ENCODE measurements at regions not wholly inside any gene's neighbourhood (a gene's known extent, or its start where the extent isn't known, plus 50 kb on each side); places are given as distances from the start of the nearest gene placed in this dataset.

DNA sequence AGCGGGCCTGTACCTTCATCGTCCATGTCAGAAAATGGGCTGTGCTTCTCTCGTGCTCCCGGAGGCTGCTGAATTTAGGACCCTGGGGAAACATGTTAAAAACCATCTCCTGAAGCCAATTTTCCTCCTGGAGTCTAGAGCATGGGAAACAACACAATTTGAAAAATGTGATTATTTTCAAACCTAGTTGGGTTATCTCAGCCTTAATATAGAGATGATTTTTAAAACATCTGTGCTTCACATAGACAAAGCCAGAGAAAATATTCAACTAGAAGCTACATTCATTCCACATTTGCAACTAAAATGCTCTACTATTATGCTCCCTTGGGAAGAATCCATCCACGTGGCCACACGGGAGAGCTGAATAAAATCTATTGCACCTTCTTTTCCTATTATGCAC is 225.9 kb upstream of the TMEM72 start:
- DNase-seq (ENCODE audit: low read depth): no peak

DNA sequence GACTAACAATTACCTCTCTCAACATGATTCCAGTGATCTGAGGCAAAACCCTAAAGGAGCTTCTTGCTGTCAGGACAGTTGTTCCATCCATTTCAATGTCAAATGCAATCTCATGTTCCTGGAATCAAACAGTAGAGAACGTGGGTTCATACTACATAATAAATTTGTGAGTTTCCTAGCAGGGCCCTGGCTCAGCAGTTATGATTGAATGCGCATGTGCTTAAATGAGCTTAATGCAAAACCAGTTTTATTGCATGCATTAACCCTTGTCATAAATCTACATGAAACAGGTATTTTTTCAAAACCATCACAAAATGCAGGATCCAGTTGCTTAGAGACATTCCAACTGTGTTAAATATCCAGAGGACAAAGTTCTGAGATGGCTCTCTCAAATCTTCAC is 225.4 kb upstream of the TMEM72 start:
- DNase-seq (ENCODE audit: low read depth): no peak

DNA sequence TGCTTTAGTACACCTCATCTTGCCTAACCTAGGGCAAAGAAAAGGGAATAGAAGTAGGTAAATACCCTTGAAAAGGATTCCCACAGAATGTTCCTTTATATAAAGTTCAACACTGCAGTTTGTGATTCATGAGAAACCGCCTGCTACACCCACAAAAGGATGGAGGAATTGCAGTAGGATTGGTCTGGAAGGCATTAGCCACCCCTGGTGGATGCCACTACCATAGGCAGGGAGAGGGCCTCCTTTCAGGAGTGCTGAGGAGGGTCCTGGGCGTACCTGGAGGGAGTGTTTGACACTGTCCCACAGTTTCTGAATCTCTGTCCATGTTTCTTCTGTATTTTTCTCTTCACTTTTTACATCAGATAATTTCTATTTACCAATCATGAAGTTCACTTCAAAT is 221.8 kb upstream of the TMEM72 start:
- DNase-seq (ENCODE audit: low read depth): no peak

DNA sequence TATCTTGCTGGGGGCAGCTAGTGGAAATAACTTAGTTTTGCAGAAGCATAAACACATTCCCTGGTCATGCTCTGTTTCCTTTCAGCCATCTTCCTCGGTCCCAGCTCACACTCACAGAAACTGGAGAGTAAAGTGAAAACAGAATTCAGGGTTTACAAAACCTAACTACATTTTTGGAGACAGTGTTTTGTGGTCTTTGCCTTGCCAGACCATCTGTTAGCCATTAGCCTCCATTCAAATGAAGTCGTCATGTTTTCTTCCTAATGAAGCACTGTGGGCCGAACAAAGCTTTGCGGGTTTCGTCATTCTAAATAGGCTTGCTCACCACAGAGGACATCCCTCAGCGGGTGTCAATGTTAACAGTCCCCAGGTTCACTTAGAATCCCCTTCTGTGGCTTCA is 214.6 kb upstream of the TMEM72 start:
- no peak for DNase-seq (ENCODE audit: low read depth)

DNA sequence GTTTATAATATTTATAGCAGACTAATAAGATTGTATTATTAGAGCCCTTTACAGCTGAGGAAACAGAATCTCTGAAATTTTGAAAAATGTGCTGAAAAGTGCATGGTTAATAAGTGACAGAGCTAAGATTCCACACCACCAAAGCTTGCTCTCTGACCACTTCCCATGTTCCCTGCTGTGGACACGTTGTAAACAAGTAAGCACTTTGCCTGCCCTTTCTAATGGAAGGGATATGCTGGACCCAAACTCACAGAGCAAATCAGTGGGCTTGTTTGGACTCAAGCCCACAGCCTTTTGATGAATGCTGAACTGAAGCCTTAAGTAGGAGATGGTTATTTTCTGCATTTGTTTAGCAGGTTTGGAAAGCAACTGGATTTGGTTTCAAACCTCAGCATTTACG is 214.0 kb upstream of the TMEM72 start:
- DNase-seq (ENCODE audit: low read depth): no peak

DNA sequence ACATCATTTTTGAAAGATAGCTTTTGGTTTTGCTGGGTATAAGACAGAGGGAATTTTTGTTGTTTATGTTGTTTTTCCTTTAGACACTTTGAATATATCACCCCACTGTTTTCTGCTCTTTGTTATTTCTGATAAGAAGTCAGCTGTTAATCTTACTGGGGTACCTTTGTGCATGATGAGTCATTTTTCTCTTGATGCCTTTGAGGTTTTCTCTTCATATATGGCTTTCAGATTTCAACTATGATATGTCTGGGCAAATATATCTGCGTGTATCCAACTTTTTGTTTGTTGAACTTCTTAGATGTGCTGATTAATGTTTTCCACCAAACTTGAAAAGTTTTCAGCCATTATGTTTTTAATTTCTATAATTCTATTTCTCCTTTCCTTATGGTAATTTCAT is 208.6 kb upstream of the TMEM72 start:
- no peak for DNase-seq (ENCODE audit: low read depth)

DNA sequence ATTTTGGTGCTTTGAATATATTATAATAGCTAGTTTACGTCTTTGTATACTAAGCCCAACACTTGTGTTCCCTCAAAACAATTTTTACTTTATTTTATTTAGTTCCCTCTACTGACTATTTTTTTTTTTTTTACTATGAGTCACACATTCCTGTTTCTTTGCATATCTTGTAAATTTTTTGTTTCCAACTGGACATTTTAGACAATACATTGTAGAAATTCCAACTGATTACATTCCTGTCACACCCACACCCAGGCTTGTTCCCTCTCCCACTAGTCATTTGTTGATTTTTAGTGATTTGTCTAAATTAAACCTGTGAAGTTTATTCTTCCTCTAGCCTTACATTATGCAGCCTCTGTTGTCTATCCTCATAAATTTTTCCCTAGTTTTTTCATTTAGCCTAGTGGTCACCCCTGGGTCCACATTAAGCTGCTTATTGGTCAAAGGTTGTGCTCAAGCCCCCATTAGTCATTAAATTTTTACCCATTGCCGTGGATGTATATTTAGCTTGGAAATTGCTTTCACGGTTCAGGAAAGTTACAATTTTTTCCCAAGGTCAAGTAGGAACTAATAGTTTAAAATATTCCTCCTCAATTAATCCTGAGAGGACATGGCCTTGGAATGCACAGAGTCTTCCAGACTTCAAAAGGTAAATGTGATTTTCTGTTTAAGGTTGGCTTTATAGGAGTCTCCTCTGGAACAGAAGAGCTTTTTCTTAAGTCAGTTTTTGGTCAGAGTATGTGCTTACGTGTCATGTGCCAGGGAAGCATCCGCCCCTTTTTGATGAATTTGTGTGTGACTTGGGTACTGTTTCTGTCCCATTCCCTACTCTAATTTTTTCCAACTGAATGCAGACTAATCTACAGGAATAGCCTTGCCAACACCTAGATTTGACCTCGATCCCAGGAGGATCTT is 207.6 kb upstream of the TMEM72 start:
- no peak for DNase-seq (ENCODE audit: low read depth)

DNA sequence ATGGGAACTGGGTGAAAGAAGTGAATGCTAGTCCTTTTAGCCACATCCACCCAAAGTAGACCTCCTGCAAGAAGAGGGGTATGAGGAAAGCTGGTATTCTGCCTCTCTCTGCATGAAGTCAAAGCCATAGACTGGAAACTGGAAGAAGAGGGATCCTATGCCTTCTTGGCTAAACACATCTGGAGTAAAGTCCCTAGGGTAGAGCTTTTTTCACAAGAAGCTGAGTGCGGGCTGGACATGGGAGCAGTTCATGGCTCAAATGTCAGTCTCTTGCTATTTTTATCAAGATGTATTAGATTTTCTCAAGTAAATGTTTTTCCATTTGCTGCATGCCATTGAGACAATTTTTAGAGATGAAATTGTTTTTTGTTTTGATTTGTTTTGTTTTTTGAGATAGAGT is 206.5 kb upstream of the TMEM72 start:
- no peak for DNase-seq (ENCODE audit: low read depth)

DNA sequence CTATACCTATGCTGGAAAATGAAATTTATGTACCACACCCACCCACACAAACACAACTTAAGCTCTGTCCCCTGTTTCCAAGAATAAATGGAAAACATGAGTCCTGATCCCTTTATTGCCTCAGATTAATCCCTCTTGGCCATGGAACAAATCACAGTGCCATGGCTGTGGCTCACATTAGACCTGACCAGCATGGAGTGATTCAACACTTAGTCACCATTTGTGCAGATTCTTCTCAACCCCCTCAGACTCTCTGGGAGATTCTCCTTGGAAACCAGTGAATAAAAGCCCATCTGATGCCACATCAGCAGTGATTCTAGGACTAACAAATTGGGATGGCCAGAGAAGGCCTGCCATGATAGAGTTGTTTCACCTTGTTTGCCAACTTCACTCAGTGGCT is 204.4 kb upstream of the TMEM72 start:
- DNase-seq (ENCODE audit: low read depth): no peak

DNA sequence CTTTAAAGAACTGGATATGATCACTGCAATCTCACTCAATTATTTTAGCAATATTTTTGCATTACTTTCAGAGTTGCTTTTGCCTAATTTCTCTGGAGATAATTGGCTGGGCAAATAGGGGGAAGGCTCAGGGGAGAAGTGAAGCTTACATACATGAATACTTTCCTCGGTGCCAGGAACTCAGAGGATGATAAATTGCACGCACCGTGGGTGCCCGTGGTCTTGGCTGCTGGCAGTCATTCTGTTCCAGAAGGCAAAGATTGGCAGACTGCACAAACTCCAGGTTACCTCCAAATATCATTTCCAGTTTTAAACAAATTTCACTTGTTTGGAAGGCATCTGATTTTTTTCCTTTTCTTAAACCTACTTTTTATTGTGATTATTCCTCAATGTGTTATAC is 197.8 kb upstream of the TMEM72 start:
- no peak for DNase-seq (ENCODE audit: low read depth)

DNA sequence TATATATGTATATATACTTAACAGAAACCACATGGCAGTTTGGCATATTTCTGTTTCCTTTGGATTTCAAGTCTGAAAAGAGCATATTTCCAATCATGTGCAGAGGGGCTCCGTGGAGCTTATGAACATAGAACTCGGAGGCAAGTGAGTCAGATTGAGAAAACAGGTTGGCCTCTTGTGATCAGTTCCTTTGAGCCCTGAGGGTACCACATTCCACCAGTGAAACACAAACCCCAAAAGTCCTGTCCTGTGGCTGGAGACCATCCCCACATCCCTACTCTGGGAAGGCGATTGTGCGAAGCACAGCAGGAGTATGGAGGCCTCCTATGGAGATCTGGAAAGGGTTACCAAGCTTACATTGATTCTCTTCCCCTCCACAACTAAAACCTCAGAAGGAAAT is 196.7 kb upstream of the TMEM72 start:
- no peak for DNase-seq (ENCODE audit: low read depth)

DNA sequence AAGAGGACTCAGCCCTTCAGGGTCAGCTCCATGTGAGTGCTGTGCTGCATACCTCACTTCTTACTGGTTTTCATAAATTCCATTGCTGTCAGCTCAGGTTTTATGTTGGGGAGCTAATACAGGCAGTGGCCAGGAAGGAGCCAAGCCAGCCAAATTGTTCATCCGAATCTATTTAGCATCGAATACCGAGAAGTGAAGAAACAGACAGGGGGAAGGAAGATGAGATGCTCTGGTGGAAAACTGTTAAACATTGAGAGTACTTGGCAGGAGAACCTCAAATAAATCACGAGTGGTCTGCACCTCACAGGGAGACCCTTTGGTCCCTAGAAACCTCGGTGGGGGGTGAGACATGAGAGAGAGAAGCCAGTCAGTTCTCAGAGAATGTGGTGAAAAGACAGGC is 196.0 kb upstream of the TMEM72 start:
- no peak for DNase-seq (ENCODE audit: low read depth)

DNA sequence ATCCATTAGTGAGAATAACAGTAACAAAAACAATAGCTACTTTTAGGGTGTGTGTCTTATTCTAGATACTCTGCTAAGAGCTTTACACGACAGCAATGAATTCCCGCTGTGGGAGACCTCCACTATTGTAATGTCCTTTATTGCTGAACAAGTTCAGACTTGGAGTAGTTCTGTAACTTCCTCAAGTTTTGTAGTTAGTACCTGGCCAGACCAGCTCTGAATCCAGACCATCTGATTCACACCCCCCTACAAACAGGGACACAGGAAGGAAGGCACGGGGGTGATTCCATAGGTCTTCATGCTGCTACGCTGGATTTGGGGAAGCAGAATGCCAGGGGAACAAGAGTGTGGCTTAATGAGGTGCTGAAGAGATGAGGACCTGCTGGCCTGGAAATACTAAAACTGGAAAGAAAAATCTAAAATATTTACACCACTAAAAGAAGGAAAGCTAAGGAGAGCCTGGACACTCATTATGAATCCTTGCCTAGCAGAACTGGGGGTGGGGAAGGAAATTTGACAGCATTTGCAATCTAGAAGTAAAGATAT is 194.6 kb upstream of the TMEM72 start:
- no peak for DNase-seq (ENCODE audit: low read depth)

DNA sequence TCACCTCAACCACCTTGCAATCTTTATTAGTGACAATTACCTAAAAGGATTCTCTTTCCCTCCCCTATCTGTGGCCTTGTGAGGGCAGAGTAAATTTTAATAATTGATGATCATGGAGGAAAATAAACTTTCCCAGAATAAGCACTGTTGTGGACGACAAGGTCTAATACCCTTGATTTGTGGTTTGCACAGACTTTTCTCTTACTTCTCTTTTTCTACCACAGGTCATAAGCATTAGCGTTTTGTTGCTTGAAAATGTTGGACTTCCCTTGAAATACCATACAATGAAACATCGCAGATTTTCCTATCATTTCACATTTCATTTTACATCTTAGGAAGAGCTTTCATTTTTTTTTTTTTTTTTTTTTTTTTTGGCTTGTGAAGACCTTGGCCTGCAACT is 188.1 kb upstream of the TMEM72 start:
- DNase-seq (ENCODE audit: low read depth): no peak

DNA sequence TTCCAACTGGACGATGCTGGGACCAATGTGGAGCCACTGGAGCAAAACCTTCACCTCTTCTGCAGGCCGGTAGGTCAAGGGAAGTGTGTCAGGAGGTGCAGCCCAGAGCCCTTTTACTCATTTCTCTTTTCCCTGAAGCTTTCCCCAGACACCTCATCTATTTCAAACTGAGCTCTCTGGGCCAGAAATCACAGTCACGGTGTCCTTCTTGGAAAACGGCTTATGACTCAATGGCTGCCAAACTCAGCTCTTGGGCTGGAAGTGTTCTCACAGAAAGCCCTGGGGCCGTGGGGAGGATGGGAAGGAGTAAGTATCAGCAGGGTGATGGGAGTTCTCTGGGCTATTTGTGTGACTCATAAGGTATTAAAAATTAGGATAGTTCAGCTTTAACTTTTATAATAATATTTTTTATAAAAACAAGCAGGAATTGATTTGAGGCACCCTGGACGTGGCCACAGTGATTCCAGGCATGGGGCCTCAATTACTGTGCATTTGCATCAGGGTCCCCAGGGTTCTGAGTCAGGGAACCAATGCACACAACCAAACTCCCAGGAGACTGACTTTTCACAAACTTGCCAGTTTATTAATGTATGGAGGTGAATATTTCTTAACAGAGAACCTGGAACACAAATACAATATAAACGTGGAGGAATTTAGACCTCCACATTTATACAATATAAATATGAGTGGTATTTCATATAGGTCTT is 187.4 kb upstream of the TMEM72 start:
- no peak for DNase-seq (ENCODE audit: low read depth)

DNA sequence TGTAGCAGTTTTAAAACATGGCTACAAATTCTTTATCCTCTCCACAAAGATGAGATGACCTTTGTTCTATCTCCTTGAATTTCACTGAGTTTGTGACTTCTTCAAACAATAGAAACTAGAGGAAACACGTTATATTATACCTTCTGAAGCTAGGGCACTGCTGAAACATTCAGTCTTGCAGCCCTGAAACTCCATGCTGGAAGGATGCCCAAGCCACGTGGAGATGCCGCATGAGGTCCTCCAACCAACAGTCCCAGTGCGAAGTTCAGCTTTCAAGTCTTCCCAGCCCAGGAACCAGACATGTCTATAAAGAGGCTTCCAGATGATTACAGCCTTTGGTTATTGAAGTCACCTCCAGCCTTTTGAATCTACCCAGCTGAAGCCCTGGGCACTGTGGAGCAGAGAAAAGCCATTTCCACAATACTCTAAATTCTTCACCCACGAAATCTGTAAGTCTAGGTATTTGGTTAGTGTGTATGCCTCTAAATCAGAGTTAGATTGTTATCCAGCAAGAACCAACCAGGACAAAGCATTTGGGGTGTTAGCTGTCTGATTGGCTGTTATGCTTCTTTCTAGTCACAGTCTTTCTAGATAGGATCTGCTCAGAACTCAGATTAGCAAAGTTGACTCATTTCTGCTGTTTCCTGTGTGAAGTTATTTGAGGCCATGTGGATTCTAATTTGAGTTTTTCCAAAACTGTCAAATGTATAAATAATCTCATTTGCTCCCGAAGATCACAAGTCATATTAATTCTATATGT is 186.5 kb upstream of the TMEM72 start:
- DNase-seq (ENCODE audit: low read depth): no peak

DNA sequence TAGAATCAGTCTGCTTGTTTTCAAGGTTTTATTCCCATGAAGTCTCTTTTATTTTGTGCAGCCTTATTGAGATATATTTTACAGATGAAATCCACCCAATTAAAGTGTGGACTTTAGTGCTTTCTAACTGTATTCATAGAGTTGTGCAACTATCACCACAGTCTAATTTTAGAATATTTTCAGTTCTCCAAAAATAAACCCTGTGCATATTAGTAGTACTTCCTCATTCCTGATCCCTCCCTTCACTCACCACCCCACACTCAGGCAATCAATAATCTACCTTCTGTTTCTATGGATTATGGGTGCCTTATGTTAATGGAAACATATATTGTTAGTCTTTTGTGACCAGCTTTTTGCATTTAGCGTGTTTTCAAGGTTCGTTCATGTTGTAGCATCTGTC is 185.7 kb upstream of the TMEM72 start:
- DNase-seq (ENCODE audit: low read depth): no peak

DNA sequence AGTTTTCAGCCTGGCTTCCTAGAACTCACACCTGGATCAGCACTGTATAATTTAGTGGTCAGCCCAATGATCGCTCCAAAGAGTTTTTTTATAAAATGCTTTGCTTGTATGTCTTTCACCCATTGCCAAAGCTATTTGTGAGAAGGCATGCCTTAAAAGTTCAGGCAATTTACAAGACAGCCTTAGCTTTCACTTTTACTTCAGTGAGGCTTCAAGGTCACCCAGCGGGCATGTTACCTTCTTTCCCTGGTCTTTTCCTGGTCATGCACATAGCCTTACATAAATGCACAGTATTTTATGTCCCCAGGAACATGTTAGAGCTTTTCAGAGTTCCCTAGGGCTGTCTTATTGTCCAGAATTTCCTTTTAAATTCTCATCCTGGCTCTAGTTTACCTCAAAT is 179.9 kb upstream of the TMEM72 start:
- DNase-seq (ENCODE audit: low read depth): no peak

DNA sequence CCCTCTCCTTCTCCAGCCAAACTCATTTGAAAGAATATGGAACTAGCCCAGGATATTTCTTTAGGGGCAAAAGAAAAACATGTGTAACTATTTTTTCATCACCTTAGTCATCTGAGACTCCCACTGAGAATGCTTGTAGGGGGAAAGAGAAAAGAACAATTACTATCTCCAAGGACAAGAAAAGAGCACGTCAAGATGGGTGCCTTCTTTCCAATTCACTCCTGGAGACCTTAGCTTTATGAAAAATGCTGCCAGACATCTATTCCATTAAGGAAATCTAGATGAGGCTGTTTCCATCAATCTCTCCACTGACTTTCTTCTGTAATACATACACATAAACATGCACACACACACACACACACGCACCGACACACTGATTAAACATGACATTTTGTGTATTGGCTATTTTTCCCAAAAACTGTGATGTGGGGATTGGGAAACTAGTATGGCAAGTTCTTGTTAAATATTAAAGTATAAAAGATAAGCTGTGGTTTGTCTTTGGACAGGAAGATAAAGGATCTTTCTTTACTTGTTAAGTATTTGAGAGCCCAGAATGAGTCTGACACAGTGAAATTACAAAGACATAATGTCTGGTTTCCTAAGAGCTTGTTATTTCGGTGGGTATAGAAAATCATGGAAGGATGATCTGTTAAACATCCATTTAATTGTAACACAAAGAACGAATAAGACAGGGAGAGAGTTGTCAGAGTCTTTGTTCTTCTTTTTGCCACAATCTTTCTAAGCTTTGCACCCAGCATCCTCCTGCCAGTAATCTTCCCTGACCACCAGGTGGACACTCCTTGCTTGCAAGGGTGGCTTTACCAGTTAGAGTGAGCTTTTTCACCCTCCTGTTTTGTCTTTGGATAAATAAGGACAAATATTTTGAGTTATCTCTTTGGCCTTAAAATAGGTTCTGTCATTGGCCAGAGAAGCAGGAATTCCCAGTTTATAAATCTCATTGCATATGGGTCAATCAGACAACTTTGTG is 177.3 kb upstream of the TMEM72 start:
- no peak for DNase-seq (ENCODE audit: low read depth)

DNA sequence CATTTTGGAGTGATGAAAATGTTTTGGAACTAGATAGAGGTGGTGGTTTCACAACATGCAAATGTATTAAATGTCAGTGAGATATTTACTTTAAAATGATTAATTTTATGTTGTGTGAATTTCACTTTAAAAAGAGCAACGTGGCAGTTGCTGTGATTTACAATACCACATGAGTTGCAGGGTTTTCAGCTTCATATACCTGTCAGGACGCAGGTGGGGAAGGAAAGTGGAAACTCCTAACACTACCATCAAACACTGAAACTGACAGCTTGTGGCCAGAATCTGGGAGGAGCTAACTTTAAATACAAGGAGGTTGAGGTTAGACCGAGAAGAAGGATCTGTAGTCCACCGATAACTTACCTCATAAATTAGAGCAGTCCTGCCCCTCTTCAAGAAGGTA is 168.9 kb upstream of the TMEM72 start:
- no peak for DNase-seq (ENCODE audit: low read depth)

DNA sequence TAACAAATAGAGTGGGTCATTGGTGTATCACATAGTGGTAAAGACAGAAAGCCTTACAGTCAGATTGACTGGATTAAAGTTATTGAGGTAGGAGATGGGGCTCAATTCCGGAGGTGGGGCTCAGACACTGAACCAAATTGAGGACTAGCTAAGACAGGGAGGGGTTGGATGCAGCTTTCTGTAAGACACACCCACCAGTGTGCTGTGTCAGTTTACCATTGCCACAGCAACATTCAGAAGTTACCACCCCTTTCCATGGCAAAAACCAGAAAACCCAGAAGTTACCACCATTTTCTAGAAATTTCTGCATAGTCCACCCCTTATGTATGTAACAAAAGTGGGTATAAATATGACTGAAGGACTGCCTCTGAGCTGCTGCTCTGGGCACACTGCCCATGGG is 167.6 kb upstream of the TMEM72 start:
- DNase-seq (ENCODE audit: low read depth): no peak

All from activated gamma-delta T cell treated with anti-CD3 and anti-CD28 coated beads, Interleukin-2, amount 50 U/mL, for 16 hours (primary cell).